ENCODE measurements at regions not wholly inside any gene's neighbourhood (a gene's known extent, or its start where the extent isn't known, plus 50 kb on each side); places are given as distances from the start of the nearest gene placed in this dataset.

DNA sequence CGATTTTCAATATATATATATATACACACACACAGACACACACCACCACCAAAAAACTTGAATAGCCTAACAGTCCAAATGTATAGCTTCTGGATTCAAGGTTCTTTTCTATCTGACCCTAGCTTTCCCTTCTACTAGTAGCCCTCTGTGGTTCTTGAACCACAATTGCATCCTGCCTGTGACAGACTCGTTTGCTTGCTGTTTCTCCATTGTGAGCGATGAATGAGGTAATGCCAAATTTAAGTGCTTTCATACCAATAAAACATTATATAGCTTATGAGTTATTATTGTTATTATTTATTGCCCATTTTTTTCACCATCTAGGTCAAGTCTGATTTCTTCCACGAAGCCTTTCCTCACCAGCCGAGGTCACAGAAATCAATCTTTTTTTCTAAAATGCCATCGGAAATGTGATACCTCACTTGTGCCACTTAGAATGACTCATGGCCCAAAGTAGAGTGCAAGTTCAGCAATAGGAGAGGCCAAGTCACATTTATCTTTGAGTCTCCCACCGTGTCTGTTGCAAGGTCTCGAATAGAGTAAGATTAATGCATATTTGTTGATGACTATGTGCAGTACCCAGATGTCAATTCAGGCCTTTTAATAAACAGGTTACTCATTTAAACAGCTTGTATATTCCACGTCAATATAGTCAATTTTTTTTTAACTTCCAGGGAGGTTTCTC is 1015.8 kb upstream of the SEL1L start:
- no peak overlapping the region for H3K27ac ChIP-seq (ENCODE audit: low read depth, low read length)
- no peak overlapping the region for H3K4me3 ChIP-seq (ENCODE audit: low read depth, low read length)
- no peaks in the 10 kb centered on the region for H3K27me3 ChIP-seq (ENCODE audit: control insufficient read depth, insufficient read depth, low read length)
- peaks cover 11% of the 10 kb centered on the region for H3K9me3 ChIP-seq (ENCODE audit: control insufficient read depth, insufficient read depth, low read length)
- TF ChIP-seq, protein P1, sequence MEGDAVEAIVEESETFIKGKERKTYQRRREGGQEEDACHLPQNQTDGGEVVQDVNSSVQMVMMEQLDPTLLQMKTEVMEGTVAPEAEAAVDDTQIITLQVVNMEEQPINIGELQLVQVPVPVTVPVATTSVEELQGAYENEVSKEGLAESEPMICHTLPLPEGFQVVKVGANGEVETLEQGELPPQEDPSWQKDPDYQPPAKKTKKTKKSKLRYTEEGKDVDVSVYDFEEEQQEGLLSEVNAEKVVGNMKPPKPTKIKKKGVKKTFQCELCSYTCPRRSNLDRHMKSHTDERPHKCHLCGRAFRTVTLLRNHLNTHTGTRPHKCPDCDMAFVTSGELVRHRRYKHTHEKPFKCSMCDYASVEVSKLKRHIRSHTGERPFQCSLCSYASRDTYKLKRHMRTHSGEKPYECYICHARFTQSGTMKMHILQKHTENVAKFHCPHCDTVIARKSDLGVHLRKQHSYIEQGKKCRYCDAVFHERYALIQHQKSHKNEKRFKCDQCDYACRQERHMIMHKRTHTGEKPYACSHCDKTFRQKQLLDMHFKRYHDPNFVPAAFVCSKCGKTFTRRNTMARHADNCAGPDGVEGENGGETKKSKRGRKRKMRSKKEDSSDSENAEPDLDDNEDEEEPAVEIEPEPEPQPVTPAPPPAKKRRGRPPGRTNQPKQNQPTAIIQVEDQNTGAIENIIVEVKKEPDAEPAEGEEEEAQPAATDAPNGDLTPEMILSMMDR (IDR thresholded peaks at IDR 0.05; ENCODE audit: low read depth, low read length), result no peak
- POLR2A ChIA-PET, result no interaction called here
- CTCF ChIA-PET, result no interaction called here
- DNase-seq (ENCODE audit: low read depth, low spot score), result no peak

DNA sequence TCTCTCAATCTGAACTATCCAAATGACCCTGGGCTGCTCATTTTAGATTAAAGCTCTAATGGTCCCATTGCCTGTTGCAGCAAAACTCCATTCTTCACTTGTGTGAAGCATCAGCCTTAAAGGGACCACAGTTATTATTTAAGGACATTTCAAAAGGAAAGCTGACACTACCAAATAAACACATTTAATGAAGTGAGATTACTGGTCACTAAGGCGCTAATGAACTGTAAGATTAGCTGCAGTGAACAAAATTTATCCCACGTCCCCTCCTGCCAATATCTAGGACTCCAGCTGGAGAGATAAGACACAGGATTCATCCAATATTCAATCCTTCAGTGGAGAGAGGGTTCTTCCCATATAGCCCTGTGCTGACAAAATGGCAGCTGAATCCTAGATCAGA is 1029.2 kb upstream of the SEL1L start:
- no peak overlapping the region for H3K4me3 ChIP-seq (ENCODE audit: low read depth, low read length)
- no peak for DNase-seq (ENCODE audit: low read depth, low spot score)
- no peaks in the 10 kb centered on the region for H3K27me3 ChIP-seq (ENCODE audit: control insufficient read depth, insufficient read depth, low read length)
- ChIA-PET CTCF (no interaction called here), POLR2A (no interaction called here)
- peaks cover 6% of the 10 kb centered on the region; the same call in 1 of the 2 replicates for H3K9me3 ChIP-seq (ENCODE audit: control insufficient read depth, insufficient read depth, low read length)
- TF ChIP-seq, protein P1 (IDR thresholded peaks at IDR 0.05; ENCODE audit: low read depth, low read length), result no peak
- H3K27ac ChIP-seq (ENCODE audit: low read depth, low read length), result no peak overlapping the region

GRCh38 chr14:82565825-82566224 is 1032.2 kb upstream of the SEL1L start:
- Histone ChIP-seq H3K4me3 (ENCODE audit: low read depth, low read length) (no peak overlapping the region), H3K27me3 (ENCODE audit: control insufficient read depth, insufficient read depth, low read length) (no peaks in the 10 kb centered on the region), H3K27ac (ENCODE audit: low read depth, low read length) (no peak overlapping the region), H3K9me3 (ENCODE audit: control insufficient read depth, insufficient read depth, low read length) (peaks cover 8% of the 10 kb centered on the region; the same call in 1 of the 2 replicates)
- ChIA-PET POLR2A (no interaction called here), CTCF (no interaction called here)
- DNase-seq (ENCODE audit: low read depth, low spot score), result no peak
- TF ChIP-seq, protein P1 (IDR thresholded peaks at IDR 0.05; ENCODE audit: low read depth, low read length), result no peak

GRCh38 chr14:82587226-82587625 is 1053.6 kb upstream of the SEL1L start:
- no peak for DNase-seq (ENCODE audit: low read depth, low spot score)
- H3K4me3 ChIP-seq (ENCODE audit: low read depth, low read length), result no peak overlapping the region
- ChIA-PET POLR2A (no interaction called here), CTCF (no interaction called here)
- H3K9me3 ChIP-seq (ENCODE audit: control insufficient read depth, insufficient read depth, low read length), result peaks cover 7% of the 10 kb centered on the region; the same call in 1 of the 2 replicates
- H3K27ac ChIP-seq (ENCODE audit: low read depth, low read length), result no peak overlapping the region
- TF ChIP-seq, protein P1 (IDR thresholded peaks at IDR 0.05; ENCODE audit: low read depth, low read length), result no peak
- no peaks in the 10 kb centered on the region for H3K27me3 ChIP-seq (ENCODE audit: control insufficient read depth, insufficient read depth, low read length)

DNA sequence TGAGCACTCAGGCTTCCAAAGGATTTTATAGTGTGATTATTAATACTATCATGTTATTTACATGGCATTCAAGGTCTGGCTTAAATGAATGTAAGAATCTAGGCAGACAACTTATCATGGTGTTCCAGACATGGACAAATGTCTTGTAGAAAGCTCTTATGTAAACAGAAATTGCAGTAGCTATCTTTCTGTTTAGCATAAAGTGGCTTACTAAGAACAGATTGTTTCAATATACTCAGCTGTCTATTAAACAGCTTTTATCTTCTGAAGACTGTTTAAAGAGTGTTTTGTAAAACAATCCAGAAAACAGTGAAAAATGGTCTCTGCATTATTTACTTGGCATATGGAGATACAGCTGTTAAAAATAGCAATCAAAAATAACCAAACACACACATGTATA is 1061.8 kb upstream of the SEL1L start:
- no peak for DNase-seq (ENCODE audit: low read depth, low spot score)
- no peak overlapping the region for H3K27ac ChIP-seq (ENCODE audit: low read depth, low read length)
- CTCF ChIA-PET, result no interaction called here
- H3K27me3 ChIP-seq (ENCODE audit: control insufficient read depth, insufficient read depth, low read length), result no peaks in the 10 kb centered on the region
- TF ChIP-seq, protein P1 (IDR thresholded peaks at IDR 0.05; ENCODE audit: low read depth, low read length), result no peak
- POLR2A ChIA-PET, result no interaction called here
- H3K9me3 ChIP-seq (ENCODE audit: control insufficient read depth, insufficient read depth, low read length), result no peaks in the 10 kb centered on the region
- H3K4me3 ChIP-seq (ENCODE audit: low read depth, low read length), result no peak overlapping the region
